Right renal pelvis (tissue), 4 donors: ENCODE measurements at regions not wholly inside any gene's neighbourhood (a gene's known extent, or its start where the extent isn't known, plus 50 kb on each side); places are given as distances from the start of the nearest gene placed in this dataset.

ENCODE experiments used
- DNase-seq, 4 donors: peaks; one replicate each; pipeline ENCODE4 v3.0.0-alpha.2; 2013; ENCODE audit warnings: low read depth in 4 of 4, low spot score in 3 of 4, missing footprints in 1 of 4

DNA sequence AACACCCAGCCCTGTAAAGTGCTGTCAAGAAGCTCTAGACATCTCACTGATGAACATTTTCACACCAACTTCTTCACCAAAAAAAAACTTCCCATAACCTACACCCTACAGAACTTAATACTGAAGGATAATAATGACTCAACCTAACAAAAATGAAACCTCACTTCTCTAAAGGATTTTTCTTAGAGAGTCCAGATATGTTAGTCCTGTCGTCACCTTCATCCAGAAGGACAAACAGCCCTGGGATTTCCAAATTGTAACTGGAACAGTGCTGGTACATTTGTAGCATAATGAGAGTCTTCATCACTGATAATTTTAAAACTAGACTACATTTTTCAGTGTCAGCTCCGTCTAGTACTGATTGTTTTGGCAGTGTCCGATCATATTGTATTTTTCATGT is 528.6 kb upstream of the CELF2 start:
- no peak for DNase-seq

DNA sequence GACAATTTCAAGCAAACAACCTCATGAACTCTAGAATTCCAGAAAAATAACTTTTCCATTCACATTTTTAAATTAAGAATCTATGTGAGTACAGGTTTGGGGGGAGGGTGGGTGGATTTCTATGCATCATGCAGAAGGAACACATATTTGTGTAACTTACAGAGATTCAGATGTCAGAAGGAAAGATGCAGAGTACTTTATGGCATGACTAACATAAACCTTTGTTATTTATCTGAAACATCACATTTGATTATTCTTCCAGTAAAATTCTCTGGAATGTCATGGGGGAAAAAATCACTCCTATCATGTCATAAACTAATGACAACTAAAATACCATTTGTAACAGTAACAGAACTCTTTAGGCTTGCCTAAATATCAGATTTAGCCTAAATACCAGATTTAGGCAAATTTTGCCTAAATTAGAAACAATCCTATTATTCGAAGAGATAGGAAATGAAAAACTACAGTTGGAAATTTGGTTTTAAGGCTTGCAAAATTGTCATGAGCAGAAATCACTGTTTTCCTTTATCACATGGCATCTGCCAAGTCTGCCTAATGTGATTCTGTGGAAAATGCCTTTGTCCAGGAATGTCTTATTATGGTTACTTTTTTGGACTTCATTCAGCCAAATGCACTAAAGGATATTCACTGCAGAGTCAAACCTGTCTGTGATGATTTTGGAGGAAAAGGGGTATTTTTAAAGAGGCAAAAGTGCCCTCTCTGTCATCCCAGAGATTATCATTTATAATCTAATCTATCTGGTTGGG is 527.7 kb upstream of the CELF2 start:
- no peak for DNase-seq

DNA sequence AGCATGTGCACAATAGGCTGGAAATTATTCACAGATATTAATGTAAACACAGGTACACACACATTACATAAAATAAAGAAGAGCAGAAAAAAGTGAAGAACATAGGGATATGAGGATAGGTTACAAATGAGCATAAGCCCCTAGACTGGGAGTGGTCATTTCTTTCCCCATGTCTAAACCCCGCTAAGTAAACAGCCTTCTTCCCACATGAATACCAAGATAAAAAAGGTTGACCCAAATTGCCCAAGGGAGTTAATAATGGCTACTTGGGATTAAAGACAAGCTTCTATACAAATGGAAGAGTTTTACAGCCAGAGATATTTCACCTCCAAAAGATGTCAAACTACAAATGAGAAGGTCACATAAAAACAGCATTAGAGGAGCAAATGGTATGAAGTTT is 527.1 kb upstream of the CELF2 start:
- no peak for DNase-seq

DNA sequence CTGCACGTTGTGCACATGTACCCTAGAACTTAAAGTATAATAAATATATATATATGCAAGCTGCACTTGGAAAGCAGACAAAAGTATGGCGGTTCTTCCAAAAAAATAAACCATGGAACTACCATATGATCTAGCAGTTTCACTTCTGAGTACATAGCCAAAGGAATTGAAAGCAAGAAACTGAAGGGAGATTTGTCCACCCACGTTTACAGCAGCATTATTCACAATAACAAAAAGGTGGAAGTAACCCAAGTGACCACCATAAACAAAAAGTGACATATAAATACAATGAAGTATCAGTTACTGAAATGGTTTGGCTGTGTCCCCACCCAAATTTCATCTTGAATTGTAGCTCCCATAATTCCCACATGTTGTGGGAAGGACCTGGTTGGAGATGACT is 525.3 kb upstream of the CELF2 start:
- no peak for DNase-seq

- DNase-seq, result no peak
Measured at GRCh38 chr10:10493833-10494232, 523.8 kb upstream of the CELF2 start.

- DNase-seq, result no peak
Measured at GRCh38 chr10:10497245-10497644, 520.4 kb upstream of the CELF2 start.

- DNase-seq, result no peak
Measured at GRCh38 chr10:10498781-10499180, 518.9 kb upstream of the CELF2 start.

GRCh38 chr10:10499839-10500238 is 517.8 kb upstream of the CELF2 start:
- DNase-seq, result no peak

GRCh38 chr10:10500937-10501336 is 516.7 kb upstream of the CELF2 start:
- no peak for DNase-seq

DNA sequence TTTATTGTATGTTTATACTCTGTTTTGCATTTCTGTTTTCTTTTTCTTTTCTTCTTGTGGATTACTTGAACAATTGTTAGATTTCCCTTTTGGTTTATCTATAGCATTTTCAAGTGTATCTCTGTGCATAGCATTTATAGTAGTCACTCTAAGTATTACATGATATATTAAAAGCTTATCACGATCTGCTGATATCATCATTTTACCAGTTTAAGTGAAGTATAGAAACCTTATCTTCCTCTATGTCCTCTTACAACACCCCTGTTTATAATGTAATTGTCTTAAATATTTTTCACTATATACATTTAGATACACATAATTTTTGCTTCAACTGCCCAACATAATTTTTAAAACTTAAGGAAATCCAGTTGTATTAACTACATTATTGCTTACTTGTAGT is 513.9 kb upstream of the CELF2 start:
- no peak for DNase-seq

DNA sequence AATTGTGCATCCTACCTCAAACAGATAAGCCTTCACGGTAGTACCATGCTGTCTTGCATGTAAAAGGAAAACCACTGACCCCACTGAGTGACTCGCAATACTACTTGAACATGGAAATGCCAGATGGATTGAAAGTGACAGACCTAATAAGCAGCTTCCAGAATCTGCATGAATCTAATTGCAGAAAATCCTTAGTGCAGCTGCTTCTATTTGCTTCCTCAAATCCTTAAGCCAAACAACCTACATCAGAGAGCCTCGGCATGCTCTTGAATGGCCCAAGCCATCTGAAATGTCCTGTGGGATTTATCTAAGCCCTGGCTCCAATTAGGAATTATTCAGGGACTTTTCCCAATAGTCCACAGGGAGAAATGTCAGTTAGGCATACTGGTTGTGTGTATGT is 509.5 kb upstream of the CELF2 start:
- DNase-seq, result no peak

- DNase-seq, result no peak
Measured at GRCh38 chr10:10510179-10510578, 507.5 kb upstream of the CELF2 start.

DNA sequence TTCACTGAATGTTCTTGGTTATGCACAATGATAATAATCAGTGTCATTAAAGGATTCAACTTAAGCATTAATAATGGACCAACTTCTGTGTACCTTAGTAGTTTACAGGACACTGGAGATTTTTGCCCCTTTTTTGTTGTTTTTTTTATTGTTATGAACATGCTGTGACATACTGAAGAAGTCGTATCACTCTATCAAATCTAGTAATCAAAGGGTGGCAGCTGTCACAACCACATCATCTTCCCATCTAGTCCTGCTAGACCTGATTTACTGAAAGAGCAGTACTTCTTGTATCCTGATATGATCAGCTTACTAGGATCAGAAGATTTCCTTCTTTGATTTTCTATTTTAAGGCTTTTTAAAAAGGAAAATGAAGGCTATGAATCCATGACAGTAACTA is 504.6 kb upstream of the CELF2 start:
- DNase-seq, result no peak

DNA sequence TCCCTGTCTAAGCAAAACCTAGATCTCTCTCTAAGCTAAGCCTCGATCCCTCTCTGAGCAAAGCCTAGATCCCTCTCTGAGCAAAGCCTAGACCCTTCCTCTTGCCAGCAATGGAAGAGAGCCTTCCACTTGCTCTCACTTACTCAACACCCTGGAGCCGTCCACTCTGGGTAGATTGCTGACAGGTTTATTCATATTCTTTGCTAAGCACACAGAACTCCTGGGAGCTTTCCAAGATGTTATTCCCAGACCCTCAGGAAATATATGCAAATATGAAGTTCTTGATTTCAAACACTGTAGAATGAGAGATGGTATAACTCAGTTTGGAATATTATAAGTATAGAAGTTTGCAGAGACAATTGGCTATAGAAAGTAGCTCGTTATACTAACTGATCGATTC is 503.8 kb upstream of the CELF2 start:
- no peak for DNase-seq

GRCh38 chr10:10514797-10515196 is 502.9 kb upstream of the CELF2 start:
- DNase-seq, result no peak

DNA sequence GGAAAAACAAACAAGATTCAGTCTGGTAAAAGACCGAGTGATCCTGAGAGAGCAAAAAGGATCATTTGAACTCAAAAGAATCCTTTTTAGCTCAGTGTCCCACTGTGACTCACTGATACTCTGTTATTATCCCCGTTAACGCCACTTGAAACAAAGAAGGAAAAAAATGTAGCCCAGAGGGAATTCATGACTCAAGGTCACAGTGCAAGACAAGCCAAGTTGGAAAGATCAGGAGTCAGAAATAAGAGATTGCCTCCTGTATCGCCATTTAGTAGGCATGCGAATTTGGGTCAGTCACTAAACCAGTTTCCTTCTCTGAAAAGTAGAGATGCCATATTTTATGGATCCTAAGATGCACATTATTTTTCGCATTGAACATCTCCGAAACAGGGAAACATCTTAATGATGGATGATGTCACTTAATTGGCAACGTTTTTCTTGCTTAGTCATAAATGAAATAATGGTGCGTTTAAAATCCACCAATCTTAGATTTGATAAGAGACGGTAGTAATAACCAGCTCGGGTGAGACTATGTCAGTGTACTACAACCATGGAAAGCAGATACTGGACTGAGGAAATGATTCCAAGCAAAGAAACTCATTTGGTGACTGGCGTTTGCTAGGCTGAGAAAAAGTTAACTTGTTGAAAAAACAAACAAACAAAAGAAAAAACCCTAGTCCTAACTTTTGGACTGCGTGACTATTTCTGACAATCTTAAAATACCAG is 502.0 kb upstream of the CELF2 start:
- DNase-seq, result no peak

DNA sequence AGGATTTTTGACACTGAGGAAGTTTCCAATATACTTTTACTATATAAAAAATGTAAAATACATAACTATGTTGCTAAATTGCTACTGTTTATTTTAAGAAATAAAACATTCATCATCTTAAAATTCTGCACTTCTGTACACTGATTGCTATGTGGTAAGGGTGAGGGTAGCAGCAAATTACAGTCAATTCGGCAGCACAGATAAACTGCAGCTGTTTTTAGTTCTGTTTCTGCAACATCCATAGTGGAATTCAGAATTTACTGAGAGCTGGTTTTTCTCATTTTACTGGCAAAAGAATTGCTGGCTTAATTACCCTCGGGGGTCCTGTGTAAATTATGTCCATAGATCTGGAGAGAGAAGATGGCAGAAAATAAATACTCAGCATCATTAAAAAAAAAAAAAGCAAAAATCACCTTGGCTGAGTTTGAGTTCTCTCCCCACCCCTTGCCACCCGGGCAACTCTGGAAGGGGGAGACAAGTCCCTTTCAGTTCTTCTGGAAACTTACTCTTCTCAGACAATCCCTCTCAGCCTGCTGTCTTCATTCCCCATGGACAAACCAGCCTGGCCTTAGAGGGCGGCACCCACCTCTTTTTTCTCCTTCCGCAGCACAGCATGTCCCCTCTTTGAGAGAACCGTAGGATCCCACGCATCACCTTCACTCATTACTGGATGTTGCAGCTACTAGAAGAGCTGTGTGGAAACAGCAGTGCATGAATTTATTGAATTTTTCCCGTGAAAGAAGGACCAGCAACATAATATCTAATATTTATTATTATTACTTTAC is 501.1 kb upstream of the CELF2 start:
- DNase-seq, result no peak

GRCh38 chr10:10517866-10518265 is 499.8 kb upstream of the CELF2 start:
- DNase-seq, result no peak

GRCh38 chr10:10519674-10520073 is 498.0 kb upstream of the CELF2 start:
- DNase-seq, result no peak

DNA sequence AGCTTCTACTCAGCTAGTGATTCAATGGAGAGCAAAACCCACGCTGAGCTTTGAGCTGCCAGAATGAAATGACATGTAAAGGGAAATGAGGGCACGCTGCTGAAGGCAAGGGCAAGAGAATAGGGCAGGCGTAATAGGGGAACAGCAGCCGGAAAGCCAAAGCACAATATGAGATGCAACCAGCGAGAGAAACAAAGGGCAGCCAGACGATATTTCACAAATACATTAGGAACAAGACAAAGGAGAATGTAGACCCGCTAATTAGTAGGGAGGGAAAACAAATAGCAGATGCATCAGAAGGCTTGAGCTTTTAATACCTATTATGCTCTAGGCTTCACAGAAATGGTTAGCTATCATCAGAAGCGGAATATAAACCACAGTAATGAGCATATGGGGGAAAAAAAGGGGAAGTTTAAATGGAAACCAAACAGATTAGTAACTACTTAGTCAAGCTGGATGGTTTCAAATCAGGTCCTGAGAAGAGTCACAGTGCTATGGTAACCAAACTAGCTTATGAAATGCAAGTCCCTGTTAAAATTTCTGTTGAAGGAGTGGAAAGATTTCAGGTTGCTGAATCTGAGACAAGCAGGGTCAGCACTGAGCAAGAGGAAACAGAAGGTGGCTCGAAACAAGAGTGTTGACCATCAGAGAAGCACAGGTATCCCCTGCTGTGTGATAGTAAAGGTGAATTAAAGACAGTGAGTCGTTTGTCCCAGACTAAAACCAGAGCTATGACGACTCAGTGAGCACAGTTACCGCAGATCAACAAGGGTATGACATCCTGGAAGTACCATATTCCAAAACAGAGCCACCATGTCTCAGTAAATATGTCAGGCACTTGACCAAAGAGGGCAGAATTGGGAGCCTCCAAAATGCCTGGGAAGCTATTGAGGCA is 496.9 kb upstream of the CELF2 start:
- DNase-seq, result no peak

GRCh38 chr10:10526846-10527245 is 490.8 kb upstream of the CELF2 start:
- no peak for DNase-seq
